ENCODE measurements at regions not wholly inside any gene's neighbourhood (a gene's known extent, or its start where the extent isn't known, plus 50 kb on each side); places are given as distances from the start of the nearest gene placed in this dataset.

DNA sequence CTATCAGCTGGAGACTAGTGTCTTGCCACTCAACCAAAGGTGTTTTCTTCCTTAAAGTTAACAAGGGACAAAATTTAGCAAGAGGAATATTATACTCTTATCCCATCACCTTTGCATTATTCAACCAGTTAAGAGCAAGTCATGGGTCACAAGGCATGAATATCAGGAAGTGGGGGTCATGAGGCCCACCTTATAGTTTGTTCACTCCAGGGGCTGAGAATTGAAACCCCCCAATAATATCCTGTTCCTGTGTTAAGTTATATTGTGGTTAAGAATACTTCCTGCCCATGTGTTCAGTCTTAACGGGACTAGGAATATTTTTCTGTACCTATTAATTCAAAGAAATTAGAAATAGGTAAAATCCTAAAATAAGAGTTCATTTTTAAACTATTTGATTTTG lies 239.7 kb downstream of the S1PR1 start:
- TF ChIP-seq CTCF (IDR thresholded peaks at IDR 0.05 in 8 of 11, conservative IDR thresholded peaks at IDR 0.05 in 3 of 11) = no peak
- no peak for TF ChIP-seq POLR2A (IDR thresholded peaks at IDR 0.05)
- no peak for TF ChIP-seq POLR2AphosphoS5 (IDR thresholded peaks at IDR 0.05)
